Activated T-cell treated with anti-CD3 and anti-CD28 coated beads for 24 hours (primary cell): ENCODE measurements at regions not wholly inside any gene's neighbourhood (a gene's known extent, or its start where the extent isn't known, plus 50 kb on each side); places are given as distances from the start of the nearest gene placed in this dataset.

ENCODE experiments used
- DNase-seq: peaks from one replicate; pipeline ENCODE4 v3.0.0-alpha.2; 2020; ENCODE audit warnings: low read depth

GRCh38 chr12:3991798-3992580 is 118.8 kb upstream of the PARP11 start:
- DNase-seq = no peak

DNA sequence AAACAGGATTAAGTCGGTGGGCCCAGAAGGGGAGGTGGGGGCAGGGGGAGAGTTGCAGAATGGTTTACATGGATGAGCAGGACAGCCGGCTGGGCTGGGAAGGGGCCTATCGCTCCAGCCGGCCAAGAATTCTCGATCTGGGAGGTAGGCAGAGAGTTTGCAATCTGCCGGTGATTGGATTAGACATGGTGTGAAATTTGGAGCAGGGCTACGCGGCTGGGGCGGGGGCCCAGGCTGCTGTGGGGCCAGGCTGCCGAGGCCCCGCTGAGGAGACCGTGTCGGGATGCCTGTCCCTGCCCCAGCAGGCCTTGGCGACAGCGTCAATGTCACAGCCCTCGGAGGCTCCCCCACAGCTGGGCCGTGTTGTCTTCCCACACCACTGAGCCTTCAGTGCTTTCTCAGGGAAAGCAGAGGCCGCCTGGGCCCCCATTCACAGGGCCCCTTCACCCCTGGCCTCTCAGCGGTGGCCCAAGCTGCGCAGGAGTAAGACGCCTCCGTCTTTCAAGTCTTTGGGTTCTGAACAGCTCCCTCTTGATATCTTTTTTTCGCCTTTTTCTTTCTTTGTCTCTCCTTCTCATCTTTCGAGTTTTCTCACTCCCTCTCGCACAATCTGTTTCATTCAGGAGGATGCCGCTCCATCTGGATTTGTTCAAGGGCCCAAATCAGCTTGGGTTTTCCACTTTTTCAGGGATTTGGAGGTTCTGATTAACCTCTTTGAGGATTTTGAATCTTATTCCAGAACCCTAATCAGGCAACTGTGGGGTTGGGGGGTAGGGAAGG is 117.5 kb upstream of the PARP11 start:
- no peak for DNase-seq

DNA sequence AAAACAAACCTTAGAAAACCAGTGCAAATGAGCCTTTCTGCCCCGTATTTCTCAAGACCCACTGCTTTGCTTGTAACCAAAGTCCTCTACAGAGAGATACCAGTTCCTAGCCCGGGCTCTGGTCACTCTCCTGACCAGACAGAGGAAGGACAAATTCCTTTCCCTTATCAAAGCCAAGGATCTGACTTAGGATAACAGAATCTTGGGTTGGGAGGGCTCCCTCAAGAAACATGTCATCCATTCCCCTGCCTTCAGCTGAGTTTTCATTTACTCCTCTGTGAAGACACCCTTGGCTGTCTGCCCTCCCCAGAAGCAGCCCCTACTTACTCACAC is 116.0 kb upstream of the PARP11 start:
- DNase-seq = no peak

- DNase-seq = no peak
Observed at GRCh38 chr12:3988519-3989217, 115.5 kb upstream of the PARP11 start.

DNA sequence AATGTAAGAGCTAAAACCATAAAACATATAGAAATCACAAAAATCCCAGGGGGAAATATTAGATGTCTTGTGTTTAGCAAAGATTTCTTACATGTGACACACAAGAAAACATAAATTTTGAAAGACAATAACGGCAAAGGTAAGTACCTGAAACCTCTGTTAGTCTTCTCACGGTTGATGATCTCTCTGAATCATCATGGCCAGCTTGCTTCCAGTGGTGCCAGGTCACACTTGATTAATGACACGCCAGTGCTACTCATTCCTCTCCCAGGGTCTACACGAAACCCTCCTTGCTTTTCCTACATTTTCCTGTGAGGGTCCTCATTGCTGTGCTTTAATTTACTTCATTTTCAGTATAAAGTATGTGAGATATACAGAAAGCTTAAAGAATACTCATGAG is 114.4 kb upstream of the PARP11 start:
- DNase-seq = no peak

- no peak for DNase-seq
Observed at GRCh38 chr12:3980504-3981272, 107.5 kb upstream of the PARP11 start.

GRCh38 chr12:3977621-3978020 is 104.4 kb upstream of the PARP11 start:
- no peak for DNase-seq

- no peak for DNase-seq
Observed at GRCh38 chr12:3976351-3976938, 103.2 kb upstream of the PARP11 start.

DNA sequence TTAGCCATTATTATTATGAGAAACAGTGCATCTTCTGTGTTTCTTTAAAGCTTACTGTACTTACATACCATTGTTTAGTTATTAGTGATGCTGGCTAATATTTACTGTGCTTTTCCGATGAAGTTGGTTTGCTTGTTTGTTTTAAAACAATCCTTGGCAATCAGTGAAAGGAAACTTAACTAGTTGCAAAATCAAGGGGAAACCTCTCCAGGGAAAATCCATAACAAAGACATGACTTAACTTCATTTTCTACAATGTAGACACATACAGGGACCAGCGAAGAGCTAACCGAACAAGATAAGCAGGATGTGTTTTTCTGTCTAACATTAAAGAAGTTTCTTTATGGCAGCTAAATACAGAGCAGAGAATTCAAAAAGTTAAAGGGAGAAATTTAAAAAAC is 102.5 kb upstream of the PARP11 start:
- no peak for DNase-seq

DNA sequence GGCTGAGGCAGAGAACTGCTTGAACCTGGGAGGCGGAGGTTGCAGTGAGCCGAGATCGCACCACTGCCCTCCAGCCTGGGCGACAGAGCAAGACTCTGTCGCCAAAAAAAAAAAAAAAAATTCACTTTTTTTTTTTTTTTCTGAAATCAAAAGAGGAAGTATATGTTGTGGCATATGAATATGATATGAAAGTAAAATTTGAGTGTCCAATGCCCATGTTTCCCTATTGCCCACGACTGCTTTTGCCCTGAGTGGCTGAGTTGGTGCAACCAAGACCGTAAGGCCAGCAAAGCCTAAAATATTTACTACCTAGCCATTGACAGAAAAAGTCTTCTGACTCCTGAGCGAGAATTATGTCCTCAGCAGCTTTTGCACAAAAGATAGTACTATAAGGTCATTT is 101.7 kb upstream of the PARP11 start:
- no peak for DNase-seq

GRCh38 chr12:3973973-3974644 is 100.9 kb upstream of the PARP11 start:
- no peak for DNase-seq

DNA sequence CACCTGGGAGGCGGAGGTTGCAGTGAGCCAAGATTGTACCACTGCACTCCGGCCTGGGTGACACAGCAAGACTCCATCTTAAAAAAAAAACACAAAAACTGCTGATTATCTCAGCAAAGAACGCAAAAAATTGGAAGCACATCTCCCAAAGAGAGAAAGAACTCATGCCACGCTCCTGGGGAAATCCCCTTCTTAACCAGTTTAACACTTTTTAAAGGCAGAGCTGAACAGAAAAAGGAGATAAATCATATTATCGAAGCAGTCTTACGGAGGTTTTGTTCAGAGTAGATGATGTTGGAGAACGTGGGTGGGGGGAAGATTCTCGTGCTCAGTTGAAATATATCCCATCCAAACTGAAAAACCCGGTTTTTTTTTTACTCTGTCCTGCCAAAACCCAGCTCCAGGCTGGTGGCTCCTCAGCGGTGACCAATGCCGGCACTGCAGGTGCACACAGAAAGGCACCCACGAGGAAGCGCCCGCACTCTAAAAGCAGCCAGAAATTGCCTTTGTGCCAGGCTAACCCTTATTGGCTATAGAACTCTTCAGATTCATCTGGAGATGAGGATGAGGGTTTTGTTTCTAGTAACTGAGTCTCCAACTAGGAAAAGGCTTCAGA is 100.2 kb upstream of the PARP11 start:
- DNase-seq = no peak

- no peak for DNase-seq
Observed at GRCh38 chr12:3972576-3972975, 99.4 kb upstream of the PARP11 start.

DNA sequence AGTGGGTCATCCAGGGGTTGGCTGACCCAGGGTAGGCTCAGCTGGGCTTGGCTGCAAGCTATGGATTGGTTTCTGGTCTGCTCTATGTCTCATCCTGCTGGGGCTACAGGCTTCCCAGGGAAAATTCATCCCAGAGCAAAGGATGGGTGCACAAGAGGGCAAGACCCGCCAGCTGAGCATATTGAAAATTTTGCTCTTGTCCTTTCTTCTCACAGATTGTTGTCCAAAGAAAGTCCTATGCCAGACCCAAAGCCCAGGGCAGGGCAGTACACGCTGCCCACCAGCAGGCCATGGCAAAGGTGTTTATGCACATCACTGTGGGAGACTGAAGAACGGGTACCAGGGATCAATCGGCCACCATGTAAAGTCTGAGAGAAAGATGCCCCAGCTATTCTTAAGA is 95.3 kb upstream of the PARP11 start:
- no peak for DNase-seq

DNA sequence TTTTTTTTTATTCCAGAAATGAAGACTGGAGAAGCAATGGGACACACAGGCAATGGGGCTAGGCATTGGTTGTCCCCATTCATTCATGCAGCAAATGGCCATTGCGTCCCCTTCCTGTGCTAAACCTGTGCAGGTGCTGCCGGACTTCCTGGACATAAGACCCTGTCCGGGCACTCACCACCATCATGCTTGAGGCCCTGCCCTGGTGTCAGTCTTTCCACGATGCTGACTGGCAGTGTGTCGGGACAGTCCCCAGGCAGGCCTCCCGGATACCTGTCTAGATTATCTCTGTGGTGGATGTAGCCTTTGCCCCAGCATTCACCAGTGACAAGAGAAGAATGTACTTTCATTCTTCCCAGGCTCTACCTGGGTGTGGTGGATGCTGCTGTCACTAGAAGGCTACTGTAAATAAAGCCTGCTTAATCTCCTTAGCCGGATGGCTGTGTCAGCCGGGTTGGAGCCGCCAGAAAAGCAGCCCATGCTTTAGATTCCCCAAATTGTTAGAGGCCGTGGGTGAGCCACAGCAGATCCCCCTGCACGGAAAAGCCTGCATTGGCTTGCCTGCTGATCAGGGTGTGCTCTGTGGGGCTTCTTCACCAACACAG is 94.5 kb upstream of the PARP11 start:
- DNase-seq = no peak

DNA sequence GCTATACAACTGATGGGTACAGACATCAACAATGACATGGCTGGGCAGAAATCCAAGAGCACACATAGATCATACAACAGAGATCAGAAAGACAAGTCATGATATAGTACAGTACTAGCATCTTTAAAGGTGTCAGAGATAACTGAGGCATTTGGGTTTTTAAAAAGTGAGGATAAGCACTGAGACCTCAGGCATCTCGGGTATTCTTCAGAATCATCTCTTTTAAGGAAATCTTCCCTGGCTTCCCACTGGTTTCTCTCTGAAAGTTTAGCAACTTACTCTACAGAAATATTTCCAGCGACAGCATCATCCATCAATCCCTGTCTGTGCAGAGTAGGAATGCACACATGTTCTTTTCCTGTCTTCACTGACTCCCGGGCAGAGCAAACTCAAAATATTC is 93.2 kb upstream of the PARP11 start:
- no peak for DNase-seq

GRCh38 chr12:3965046-3965445 is 91.8 kb upstream of the PARP11 start:
- DNase-seq = no peak

- DNase-seq = no peak
Observed at GRCh38 chr12:3964439-3964838, 91.2 kb upstream of the PARP11 start.

- no peak for DNase-seq
Observed at GRCh38 chr12:3962631-3963483, 89.7 kb upstream of the PARP11 start.

- no peak for DNase-seq
Observed at GRCh38 chr12:3961591-3961990, 88.4 kb upstream of the PARP11 start.
